HG03139 (cell line): ENCODE measurements at regions not wholly inside any gene's neighbourhood (a gene's known extent, or its start where the extent isn't known, plus 50 kb on each side); places are given as distances from the start of the nearest gene placed in this dataset.
"Not testable (repeated sequence)": the region's sequence is repeated elsewhere in the genome, so short reads cannot be mapped to it uniquely, and the experiment has no call there.

Experiments
- ATAC-seq: cut with Tn5 transposase; IDR thresholded peaks from one replicate; pipeline ENCODE4 v1.9.1; 2021; ENCODE audit not compliant: unreplicated experiment

DNA sequence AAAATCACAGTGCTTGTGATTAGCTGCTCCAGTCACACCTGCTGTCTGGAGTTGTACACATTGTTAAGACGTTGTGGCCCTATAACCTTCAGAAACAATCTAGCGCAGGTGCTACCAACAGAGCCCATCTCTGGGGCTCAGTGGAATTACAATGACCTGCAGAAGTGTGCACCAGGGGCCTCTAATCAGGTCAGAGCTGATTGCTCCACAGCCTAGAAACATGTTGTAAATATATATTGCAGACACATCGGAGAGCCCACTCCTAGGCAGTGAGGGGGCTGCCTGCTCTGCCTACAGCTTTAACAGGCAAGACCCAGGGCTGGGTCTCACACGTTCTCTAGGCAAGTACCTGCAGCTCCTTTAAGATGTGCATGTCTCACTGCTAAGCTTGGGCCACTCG, 302.0 kb downstream of the SIPA1L2 start:
- no peak for ATAC-seq

DNA sequence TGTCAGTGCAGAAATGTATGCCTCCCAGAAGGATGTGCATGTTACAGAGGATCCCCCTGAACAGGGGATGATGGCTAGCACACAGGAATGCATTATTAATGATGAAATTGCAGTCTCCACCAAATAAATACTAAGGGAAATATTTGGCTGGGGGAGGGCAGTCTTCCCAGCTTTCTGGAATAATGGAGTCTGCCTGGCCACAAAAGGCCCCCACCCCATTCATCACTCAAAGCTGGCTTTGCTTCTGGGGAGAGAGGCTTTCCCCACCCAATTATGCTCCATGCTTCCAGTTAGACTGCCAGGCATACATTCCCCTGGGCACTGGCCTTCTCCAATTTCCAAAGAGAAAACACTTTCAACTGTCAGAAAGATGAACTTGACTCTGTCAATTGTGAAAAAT, 302.7 kb downstream of the SIPA1L2 start:
- ATAC-seq: no peak

DNA sequence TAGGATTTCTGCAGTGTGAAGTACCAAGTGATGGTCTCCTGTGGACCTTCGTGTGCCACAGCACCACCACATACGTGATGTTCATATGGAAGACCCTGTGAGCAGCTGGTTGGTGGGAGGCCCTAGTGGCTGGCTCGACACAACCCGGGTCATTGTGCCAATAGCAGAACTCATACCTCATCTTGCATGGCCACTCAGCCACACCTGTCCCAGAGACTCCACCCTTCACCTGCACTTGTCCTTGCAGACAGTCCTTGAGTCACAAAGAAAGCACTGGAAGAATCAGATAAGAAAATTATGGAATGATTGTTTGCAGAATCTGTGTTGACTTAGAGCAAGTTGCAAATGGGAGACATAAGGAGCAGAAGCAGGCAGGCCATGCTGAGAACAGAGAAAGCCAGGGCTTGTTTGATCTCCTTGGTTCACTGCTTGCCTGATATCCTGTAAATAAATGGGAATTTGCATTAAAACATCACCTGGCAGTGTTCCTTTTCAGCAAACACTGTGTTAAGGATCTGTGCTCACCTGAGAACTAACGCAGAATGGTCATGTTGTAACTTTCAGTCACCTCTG, 307.7 kb downstream of the SIPA1L2 start:
- ATAC-seq: no peak

DNA sequence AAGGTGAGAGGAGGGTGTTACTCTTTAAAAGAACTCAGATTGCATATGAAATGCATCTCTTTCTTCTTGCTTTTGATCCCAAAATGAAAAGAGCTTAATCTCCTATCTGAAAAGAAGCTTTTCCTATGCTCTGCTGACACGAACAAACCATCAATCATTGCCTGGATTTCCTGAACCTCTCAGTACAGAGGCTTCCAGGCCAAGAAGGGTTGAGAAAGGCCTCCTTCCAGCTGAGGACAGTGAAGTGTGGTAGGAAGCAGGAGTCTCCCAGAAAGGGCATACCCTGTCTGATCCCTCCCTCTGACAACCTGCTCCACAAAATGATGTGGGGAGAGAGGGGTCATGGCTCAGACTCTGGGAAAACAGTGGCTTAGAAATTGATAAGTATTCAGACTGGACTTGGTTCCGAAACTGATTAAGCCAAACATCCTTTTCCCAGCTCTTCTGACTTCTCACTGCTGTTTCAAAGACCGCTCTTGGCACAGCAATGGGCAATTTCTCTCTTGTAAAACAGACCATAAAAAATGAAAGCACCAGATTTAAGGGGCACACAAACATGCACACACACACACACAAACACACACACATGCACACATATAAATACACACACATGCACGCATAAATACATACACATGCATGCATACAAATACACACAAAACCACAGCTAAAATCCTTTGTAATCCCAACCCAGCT, 310.3 kb downstream of the SIPA1L2 start:
- ATAC-seq: no peak

DNA sequence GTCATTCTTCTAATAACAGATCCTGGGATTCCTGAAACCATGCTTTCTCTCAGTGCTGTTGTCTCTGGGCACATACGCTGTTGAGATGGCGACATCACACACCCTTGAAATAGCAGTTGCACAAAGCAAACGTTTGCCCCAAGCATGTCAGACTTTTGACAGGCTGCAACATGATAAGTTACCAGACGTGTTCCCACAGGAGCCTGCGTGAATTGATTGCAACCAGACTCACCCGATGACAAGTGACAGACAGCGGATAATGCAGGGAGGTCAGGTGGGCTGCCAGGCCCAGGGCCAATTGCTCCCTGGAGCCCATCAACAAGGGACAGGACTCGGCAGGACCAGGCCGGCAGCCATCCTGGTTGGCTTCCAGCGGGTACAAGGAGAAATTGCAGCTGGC, 310.9 kb downstream of the SIPA1L2 start:
- ATAC-seq: no peak

DNA sequence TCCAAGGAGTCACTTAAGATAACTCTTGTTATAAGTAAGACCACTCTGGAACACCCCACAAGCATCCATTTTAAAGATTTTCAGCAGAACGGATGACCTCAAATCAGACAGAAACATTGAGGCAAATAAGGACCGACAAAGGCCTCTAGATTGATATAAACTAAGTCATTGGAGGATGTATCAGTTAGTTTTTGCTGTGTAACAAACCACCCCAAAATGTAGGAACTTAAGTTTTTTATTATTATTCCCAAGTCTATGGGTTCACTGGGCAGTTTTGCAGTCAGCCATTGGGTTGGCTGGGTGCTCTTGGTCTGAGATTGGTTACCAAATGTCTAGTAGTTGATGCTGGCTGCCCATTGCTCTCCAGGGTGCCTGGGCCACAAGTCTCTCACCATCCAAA, 311.8 kb downstream of the SIPA1L2 start:
- ATAC-seq: no peak

DNA sequence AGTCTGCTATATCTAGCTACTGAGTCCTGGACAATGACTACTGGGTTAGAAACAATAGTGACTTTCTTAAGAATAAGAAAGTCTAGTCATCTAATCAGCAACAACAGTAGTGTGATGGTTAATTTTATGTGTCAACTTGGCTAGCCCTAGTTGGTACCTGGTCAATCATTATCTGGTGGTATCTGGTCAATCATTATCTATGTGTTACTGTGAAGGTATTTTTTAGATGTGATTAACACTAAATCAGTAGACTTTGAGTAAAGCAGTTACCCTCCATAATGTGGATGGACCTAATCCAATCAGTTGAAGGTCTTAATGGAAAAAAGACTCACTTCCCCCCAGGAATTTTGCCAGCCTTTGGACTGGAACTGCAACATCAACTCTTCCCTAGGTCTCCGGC, 312.6 kb downstream of the SIPA1L2 start:
- no peak for ATAC-seq

DNA sequence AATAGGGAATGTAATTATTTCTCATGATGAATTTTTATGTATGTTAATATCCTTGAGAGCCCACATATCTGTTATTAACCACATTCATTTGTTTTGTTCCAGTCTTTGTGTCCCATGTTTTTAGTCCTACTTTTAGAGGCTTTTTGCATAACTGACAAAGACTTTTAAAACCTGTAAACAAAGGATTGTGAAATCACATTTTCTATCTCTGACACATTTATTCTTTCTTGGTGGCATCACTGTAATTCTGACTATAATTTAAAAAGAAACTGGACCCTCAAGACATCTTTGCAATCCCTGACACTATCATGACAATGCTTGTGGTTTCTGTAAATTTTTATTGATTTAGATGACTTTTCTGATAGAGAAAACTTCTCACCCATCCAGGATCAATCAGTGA, 313.1 kb downstream of the SIPA1L2 start:
- ATAC-seq: no peak

DNA sequence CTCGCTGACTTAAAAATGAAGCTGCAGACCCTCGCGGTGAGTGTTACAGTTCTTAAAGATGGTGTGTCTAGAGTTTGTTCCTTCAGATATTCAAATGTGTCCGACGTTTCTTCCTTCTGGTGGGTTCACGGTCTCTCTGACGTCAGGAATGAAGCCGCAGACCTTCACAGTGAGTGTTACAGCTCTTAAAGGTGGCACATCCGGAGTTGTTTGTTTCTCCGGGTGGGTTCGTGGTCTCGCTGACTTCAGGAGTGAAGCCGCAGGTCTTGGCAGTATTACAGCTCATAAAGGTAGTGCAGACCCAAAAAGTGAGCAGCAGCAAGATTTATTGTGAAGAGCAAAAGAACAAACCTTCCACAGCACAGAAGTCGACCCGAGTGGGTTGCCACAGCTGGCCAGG, 316.1 kb downstream of the SIPA1L2 start:
- not testable (repeated sequence) for ATAC-seq

DNA sequence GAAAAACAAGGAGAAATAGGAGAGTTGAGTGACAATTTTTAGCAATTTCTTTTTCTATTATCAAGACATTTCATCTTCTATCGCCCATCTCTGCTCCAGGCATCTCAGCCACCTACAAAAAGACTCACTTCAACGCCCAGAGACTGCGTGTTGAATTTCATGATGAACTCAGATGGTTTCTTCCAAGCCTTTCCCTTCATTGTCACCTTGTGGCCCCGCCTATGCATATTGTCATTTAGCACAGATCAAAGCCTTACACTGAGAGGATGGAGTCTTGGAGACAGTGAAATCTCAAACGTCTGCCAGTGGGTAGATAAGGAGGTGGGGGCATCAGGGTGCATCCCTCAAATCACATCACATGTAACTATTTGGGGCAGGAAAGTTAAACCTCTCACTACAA, 319.4 kb downstream of the SIPA1L2 start:
- no peak for ATAC-seq

DNA sequence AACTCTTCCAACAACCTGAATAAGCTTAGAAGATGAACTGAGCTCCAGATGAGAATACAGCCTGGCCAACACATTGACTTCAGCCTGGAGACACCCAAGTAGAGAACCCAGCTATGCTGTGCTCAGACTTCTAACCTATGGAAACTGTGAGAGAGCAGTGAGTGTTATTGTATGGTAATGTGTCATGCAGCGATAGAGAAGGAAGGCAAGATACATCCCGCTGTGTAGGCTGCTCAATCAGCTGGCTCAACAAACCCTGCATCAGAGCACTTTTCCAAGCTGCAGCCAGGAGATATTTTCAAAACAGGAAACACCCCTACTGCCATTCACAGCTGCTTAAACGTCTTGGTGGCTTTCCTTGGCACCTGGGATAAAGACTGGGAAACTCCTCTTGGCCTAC, 321.3 kb downstream of the SIPA1L2 start:
- ATAC-seq: no peak

DNA sequence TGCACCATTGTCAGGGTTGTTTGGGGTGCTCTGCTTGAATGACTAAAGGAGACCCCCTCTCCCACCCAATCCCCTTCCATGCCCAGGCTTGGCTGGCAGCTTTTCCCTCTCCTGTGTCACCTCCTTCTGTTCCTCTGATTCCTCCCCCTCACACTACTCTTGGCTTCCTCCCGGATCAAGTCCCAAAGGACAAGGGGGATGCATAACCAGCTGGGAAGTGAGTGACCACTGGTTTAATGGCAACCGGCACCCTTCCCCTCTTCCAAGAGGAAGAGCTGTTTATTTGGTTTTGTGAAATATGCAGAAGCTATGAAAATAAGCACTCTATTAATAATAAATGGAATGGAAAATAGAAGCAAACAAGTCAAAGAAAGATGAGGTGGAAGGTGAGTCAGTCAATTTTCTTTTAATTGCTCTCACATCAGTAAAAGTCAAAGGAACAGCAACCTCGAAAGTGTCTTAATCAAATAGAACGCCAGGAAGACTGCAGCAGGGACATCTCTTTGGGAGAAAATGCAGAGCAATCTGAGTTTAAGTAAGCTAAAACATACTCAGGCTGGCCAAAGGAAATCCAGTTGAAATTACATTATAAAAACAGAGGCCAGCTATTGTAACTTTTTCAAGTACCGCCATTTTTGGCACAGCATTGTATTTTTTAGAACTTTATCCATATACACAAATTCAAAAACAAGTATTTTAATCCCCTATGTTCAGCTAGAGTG, 322.5 kb downstream of the SIPA1L2 start:
- no peak for ATAC-seq

DNA sequence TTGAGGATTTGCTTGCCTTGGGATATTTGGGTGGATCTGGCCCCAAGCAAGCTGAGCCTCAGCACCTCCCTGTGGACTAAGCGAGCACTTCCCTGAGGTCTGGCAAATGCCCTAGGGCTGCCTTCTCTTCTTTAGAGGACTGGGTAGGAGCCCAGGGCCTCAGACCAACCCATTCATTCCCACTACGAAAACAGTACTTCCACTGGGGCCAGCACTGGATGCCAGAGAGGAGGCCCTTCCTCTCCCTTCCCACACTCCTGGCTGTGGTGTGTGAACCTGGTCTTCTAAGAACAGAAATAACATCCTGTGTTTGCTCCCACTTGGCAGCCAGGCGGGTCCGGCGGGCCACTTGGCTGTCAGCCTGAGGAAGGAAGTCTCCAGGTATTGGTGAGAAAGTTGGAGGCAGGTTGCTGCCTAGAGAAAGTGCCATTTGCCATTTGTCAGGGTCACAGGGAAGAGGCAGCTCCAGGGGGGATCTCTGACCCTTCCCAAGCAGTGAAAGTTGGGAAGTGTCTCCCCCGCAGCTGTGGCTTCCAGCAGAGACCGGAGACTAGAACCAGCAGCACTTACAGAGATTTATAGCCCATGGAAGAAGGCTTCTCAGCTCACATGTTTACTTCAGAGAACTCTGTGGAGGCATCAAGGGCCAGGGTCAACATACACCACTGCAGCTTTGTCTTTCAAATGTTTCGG, 323.5 kb downstream of the SIPA1L2 start:
- ATAC-seq: no peak

DNA sequence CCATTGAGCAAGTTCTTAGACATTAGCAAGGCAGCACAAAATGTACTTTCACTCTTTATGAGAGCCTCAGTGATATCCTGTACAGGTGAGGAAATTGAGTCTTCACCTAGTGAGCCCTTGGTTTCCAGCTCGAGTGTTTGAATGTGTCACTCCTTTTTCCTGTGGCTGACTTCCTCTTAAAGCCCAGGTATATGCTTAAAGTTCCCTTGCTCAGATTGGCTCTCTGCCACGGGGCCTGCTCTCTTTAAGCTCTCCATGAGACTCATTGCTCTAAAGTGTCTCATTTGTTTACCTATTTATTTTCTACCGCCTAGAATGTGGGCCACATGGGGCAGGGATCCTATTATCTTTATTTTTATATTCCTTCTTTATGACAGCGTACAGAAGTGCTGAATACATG, 324.9 kb downstream of the SIPA1L2 start:
- ATAC-seq: no peak

DNA sequence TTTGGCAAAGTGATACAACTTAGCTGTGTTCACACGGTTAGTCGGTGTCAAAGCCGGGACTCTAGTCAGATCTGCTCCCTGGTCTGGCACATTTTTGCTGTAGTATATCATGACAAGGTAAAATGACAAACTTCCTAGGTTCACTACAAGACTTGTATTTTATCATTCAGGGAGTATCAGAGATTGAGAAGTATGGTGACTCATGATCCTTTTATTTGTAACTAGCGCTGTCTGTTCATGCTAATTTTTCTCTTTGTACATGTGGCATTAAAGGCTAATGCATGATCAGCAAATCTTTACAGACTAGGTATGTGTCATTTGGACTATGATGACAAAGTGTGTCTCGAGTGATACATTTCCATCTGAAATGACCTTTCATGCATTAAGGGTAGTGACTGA, 326.7 kb downstream of the SIPA1L2 start:
- no peak for ATAC-seq

DNA sequence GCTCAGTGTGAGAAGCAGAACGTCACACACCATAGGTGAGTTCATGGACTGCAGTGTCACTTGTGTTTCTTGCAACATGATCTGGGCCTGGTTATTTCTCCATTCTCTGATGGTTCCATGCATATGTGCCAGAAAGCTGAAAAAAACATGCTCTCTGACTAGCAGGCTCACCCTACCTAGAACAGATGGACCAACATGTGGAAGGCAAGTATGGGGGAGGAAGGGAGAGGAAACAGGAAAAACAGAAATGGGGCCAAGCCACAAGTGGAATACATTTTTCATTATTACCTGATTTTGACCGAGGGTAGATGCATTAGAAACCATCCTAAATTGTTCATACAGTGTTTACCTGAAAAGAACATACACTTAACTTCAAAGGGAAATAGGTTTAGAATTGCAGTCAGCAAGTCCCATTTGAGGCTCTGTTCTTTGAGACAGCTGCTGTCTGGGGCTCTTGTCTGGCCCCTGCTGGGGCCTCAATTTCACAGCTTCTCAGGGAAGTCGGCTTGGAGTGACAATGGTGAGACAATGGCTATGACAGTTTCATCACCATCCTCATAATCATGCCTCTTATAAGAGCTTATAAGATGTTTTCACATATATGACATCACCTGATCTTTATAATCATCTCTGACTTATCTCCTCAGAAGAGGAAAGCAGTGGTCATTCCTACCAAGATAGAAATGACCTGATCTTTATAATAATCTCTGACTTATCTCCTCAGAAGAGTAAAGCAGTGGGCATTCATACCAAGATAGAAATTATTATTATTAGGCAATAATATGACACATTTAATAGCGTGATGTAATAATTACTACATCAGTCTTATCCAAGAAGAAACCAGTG, 327.3 kb downstream of the SIPA1L2 start:
- ATAC-seq: no peak

DNA sequence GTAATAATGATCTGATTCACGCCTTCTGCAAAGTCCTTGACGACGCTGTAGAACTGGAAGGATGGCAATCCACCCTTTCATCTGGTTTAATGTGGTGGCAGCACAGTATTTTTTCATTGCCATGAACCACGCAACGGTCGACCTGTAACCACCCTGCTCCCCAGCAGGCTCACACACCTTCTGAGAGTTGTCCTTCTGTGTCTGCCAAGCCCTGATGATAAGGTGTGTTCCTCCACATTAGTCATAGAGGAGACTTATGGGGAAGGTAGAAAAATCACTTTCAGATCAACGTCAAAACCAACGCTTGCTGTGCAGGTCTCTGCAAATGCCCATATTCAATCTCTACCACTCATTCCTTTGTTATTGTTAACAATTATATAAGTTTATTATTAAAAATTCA, 328.7 kb downstream of the SIPA1L2 start:
- no peak for ATAC-seq

DNA sequence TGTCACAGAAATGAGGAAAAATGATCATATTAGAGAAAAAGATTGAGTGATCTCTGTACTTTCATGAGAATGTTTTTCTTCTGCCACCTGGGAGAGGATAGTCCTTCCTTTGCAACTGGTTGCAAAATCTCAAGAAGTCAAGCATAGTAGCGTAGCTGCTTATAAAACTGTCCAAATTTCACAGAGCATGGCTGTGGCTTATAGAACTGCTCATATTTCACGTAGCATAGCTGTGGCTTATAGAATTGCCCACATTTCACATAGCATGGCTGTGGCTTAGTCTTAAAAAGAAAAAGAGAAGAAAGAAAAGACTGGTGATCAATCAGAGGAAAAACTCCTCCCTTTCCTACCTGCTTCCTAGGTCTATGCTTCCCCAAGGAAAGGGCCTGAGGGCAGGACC, 329.5 kb downstream of the SIPA1L2 start:
- no peak for ATAC-seq

DNA sequence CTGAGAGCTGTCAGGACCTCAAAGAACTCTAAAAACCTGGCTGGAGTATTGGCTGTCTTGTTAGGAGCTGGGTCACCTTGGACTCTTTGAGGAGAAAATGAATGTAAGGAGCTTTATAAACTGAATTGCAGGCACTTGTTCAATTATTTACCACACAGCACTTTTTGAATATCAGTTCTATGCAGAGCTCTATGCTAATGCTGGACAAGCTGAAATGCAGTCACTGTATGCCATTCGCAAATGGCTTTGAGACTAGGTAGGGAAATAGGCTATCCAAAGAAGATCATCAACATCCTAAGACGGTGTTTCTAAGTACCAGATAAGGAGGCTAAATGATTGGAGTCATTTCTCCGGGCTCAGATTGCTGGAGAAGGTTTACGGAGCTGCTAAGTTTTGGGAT, 333.5 kb downstream of the SIPA1L2 start:
- no peak for ATAC-seq

DNA sequence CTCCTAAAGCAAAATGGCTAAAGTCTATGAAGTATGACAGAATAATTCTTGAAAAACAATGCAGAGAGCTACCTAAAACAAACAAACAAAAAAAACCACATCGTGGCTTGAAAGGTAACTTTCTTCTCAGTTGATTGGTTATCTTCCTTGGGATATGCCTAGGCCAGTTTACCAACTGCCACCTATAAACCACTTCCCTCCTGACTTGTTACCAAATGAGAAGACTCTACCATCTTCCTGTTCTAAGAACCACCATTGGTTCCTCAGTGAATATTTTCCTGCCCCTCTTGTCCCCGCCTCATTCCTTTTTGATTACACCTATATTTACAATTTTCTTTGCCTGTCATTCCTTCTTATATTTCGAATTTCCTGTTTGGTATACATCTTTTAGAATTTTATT, 336.6 kb downstream of the SIPA1L2 start:
- ATAC-seq: no peak

DNA sequence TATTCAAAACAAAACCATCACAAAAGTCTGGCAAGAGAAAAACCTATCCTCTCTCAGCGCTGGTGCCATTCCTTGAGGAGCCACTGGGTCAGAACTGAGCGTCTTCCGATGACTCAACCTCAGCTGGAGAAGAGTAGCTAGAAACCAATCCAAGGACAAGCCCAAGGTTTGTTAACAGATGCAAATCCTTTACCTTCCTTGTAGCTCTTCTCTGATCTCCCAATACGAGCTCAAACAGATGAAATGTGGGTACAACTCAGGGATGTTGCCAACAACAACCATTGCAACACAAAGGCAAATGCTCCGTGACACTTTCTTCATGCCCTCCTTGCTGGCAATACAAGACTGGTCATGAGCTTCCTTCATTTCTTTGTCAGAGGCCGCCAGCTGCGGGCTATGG, 337.1 kb downstream of the SIPA1L2 start:
- ATAC-seq: no peak
